Panc1 (cell line): ENCODE measurements at regions not wholly inside any gene's neighbourhood (a gene's known extent, or its start where the extent isn't known, plus 50 kb on each side); places are given as distances from the start of the nearest gene placed in this dataset.
"Not testable (repeated sequence)": the region's sequence is repeated elsewhere in the genome, so short reads cannot be mapped to it uniquely, and the experiment has no call there.

Source experiments
- ATAC-seq: fragments of 200-7000 bp; cut with Tn5 transposase; 2 replicates; pipeline ENCODE4 v1.9.1; 2020; ENCODE audit warnings: mild to moderate bottlenecking, moderate library complexity
- BruUV-seq: library from RNA; stranded (reverse); fragments of 400-500 nt; replicated peaks from 2 replicates; lab custom pipeline; 2021; lab: Mats Ljungman, UMichigan
- CTCF ChIA-PET: fragments of 300-600 bp; sonication (Branson Sonifier 250); formaldehyde crosslinking; loops from one replicate; lab custom pipeline; 2022; ENCODE audit warnings: antibody characterized with exemption; lab: Charles Lee
- POLR2A ChIA-PET: fragments of 300-600 bp; sonication (Branson Sonifier 250); formaldehyde crosslinking; loops from one replicate; lab custom pipeline; 2022; ENCODE audit warnings: antibody characterized with exemption; lab: Charles Lee
- DNase-seq: peaks from one replicate; pipeline ENCODE4 v3.0.0-alpha.2; 2010; ENCODE audit warnings: low read depth, low spot score
- H3K27ac ChIP-seq: 2 replicates; pipeline ENCODE4 v1.5.1; 2011; ENCODE audit warnings: mild to moderate bottlenecking, low read length, inconsistent platforms
- H3K27me3 ChIP-seq: fragments of 200-500 bp; sonication (Bioruptor generic); 2 replicates; pipeline ENCODE4 v1.6.0; 2014; ENCODE audit warnings: low read length, inconsistent platforms; ENCODE audit not compliant: control insufficient read depth, insufficient read depth
- H3K36me3 ChIP-seq: fragments of 200-500 bp; sonication (Bioruptor generic); 2 replicates; pipeline ENCODE4 v1.5.1; 2014; ENCODE audit warnings: inconsistent platforms, mild to moderate bottlenecking, low read length, moderate library complexity; ENCODE audit not compliant: control insufficient read depth, insufficient read depth
- H3K4me1 ChIP-seq: 2 replicates; pipeline ENCODE4 v1.5.1; 2011; ENCODE audit warnings: inconsistent platforms, mild to moderate bottlenecking, low read length, moderate library complexity; ENCODE audit not compliant: control insufficient read depth, insufficient read depth
- H3K4me3 ChIP-seq, 2 experiments: 2 replicates each; pipeline ENCODE4 v1.5.1; 2011 to 2012; ENCODE audit warnings: low read depth in 2 of 2, low read length in 2 of 2, mild to moderate bottlenecking in 2 of 2, inconsistent platforms in 1 of 2, moderate library complexity in 1 of 2
- H3K9me3 ChIP-seq: fragments of 200-500 bp; sonication (Bioruptor generic); 2 replicates; pipeline ENCODE4 v1.5.1; 2014; ENCODE audit warnings: low read depth, mild to moderate bottlenecking, inconsistent platforms, low read length, moderate library complexity; ENCODE audit not compliant: control insufficient read depth, insufficient read depth
- POLR2AphosphoS5 ChIP-seq: IDR thresholded peaks from 2 replicates; pipeline ENCODE4 v1.6.1; 2012; ENCODE audit warnings: mild to moderate bottlenecking, low read depth, low read length, moderate library complexity
- REST ChIP-seq, 2 experiments: IDR thresholded peaks; 2 replicates each; pipeline ENCODE4 v1.6.1; 2011 to 2012; ENCODE audit warnings: low read depth in 2 of 2, control low read depth in 1 of 2, low read length in 1 of 2, mild to moderate bottlenecking in 1 of 2, moderate library complexity in 1 of 2; ENCODE audit not compliant: insufficient read depth in 1 of 2
- SIN3A ChIP-seq: IDR thresholded peaks from 2 replicates; pipeline ENCODE4 v1.6.1; 2012; ENCODE audit warnings: low read depth, mild to moderate bottlenecking, low read length, moderate library complexity, borderline replicate concordance; ENCODE audit not compliant: insufficient read depth
- TCF7L2 ChIP-seq: IDR thresholded peaks from 2 replicates; pipeline ENCODE4 v1.6.1; 2011; ENCODE audit warnings: mild to moderate bottlenecking, low read depth, low read length, inconsistent platforms
- in situ Hi-C: cut with HindIII; loops from 2 replicates; pipeline ENCODE4 v1.10.0; 2016; ENCODE audit warnings: low sequenced_read_pairs, low pct_unique_long_range_greater_than_20kb
- intact Hi-C: fragments of 100-400 bp; cut with micrococcal nuclease; formaldehyde crosslinking; loops from one replicate; pipeline ENCODE4 v1.10.0; 2022; ENCODE audit not compliant: unreplicated experiment
- TF ChIP-seq, protein P1 (sequence below): fragments of 450-650 bp; IDR thresholded peaks from 2 replicates; pipeline ENCODE4 v1.5.1; 2017; ENCODE audit warnings: mild to moderate bottlenecking

- CTCF ChIA-PET = no interaction called here
- H3K27ac ChIP-seq = no peak overlapping the region
- intact Hi-C loops (no loop called here), in situ Hi-C loops (no loop called here)
- TF ChIP-seq, protein P1, sequence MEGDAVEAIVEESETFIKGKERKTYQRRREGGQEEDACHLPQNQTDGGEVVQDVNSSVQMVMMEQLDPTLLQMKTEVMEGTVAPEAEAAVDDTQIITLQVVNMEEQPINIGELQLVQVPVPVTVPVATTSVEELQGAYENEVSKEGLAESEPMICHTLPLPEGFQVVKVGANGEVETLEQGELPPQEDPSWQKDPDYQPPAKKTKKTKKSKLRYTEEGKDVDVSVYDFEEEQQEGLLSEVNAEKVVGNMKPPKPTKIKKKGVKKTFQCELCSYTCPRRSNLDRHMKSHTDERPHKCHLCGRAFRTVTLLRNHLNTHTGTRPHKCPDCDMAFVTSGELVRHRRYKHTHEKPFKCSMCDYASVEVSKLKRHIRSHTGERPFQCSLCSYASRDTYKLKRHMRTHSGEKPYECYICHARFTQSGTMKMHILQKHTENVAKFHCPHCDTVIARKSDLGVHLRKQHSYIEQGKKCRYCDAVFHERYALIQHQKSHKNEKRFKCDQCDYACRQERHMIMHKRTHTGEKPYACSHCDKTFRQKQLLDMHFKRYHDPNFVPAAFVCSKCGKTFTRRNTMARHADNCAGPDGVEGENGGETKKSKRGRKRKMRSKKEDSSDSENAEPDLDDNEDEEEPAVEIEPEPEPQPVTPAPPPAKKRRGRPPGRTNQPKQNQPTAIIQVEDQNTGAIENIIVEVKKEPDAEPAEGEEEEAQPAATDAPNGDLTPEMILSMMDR = no peak
- TF ChIP-seq TCF7L2 (no peak), REST (IDR thresholded peaks at IDR 0.05; ENCODE audit: insufficient read depth in 1 of 2, low read depth in 2 of 2, low read length in 1 of 2) (no peak), POLR2AphosphoS5 (no peak), SIN3A (no peak)
- no TSS peak for BruUV-seq
- DNase-seq = no peak
- no peaks in the 10 kb centered on the region for H3K4me1 ChIP-seq
- H3K36me3 ChIP-seq = no peaks in the 10 kb centered on the region
- no peak overlapping the region for H3K4me3 ChIP-seq
- POLR2A ChIA-PET = no interaction called here
- H3K27me3 ChIP-seq = no peaks in the 10 kb centered on the region
- ATAC-seq = no peak
- H3K9me3 ChIP-seq = no peaks in the 10 kb centered on the region
Observed at GRCh38 chrX:20680998-20681397, 414.3 kb upstream of the RPS6KA3 start.

GRCh38 chrX:20672476-20672875 is 405.8 kb upstream of the RPS6KA3 start:
- Histone ChIP-seq H3K27me3 (no peaks in the 10 kb centered on the region), H3K4me1 (no peaks in the 10 kb centered on the region), H3K27ac (no peak overlapping the region), H3K4me3 (no peak overlapping the region), H3K36me3 (no peaks in the 10 kb centered on the region), H3K9me3 (no peaks in the 10 kb centered on the region)
- DNase-seq (no peak), ATAC-seq (no peak)
- no peak for TF ChIP-seq TCF7L2
- no peak for TF ChIP-seq REST (IDR thresholded peaks at IDR 0.05; ENCODE audit: insufficient read depth in 1 of 2, low read depth in 2 of 2, low read length in 1 of 2)
- TF ChIP-seq, protein P1 = no peak
- no peak for TF ChIP-seq SIN3A
- TF ChIP-seq POLR2AphosphoS5 = no peak
- no TSS peak for BruUV-seq
- ChIA-PET POLR2A (no interaction called here), CTCF (no interaction called here)
- in situ Hi-C loops (no loop called here), intact Hi-C loops (no loop called here)

GRCh38 chrX:20671746-20672145 is 405.0 kb upstream of the RPS6KA3 start:
- H3K9me3 ChIP-seq, H3K27ac ChIP-seq, BruUV-seq, DNase-seq, ATAC-seq, H3K4me3 ChIP-seq, in situ Hi-C loops, H3K36me3 ChIP-seq, intact Hi-C loops, CTCF ChIA-PET, POLR2A ChIA-PET, H3K4me1 ChIP-seq, H3K27me3 ChIP-seq: not testable (repeated sequence)
